ENCODE measurements at regions not wholly inside any gene's neighbourhood (a gene's known extent, or its start where the extent isn't known, plus 50 kb on each side); places are given as distances from the start of the nearest gene placed in this dataset.
A peak's percentile ranks its signal among the peaks of the same experiment; 100 is the strongest.

- no peak overlapping the region for H3K4me3 ChIP-seq
- H3K4me1 ChIP-seq (replicated peaks) = no peaks in the 10 kb centered on the region
- DNase-seq (ENCODE audit: low spot score) = peak; percentile 65
- H3K27ac ChIP-seq = no peak overlapping the region
- 29% methylated on average over 23 of the region's 23 CpGs for WGBS
- H3K36me3 ChIP-seq = no peaks in the 10 kb centered on the region
- no peaks in the 10 kb centered on the region for H3K27me3 ChIP-seq (replicated peaks; ENCODE audit: insufficient read depth)
- intact Hi-C loops (cut with DNase I) = loop anchor here (1.0 kb wide), 2 partner anchors 145 to 174 kb away; no protein-coding TSS in a partner anchor
- H3K9me3 ChIP-seq = no peaks in the 10 kb centered on the region
- TF ChIP-seq CTCF (IDR thresholded peaks at IDR 0.05) (peak; percentile 93 to 97 (median 97)), POLR2AphosphoS5 (IDR thresholded peaks at IDR 0.05) (peak; percentile 40), POLR2A (IDR thresholded peaks at IDR 0.05) (no peak)
Measured at GRCh38 chr1:201703621-201704438, 125.1 kb upstream of the IPO9 start.

GRCh38 chr1:201704439-201704792, 124.5 kb upstream of the IPO9 start:
- intact Hi-C loops (cut with DNase I) = loop anchor here (1.0 kb wide), 2 partner anchors 145 to 174 kb away; no protein-coding TSS in a partner anchor
- no peak overlapping the region for H3K4me3 ChIP-seq
- H3K27me3 ChIP-seq (replicated peaks; ENCODE audit: insufficient read depth) = no peaks in the 10 kb centered on the region
- no peaks in the 10 kb centered on the region for H3K9me3 ChIP-seq
- TF ChIP-seq POLR2AphosphoS5 (IDR thresholded peaks at IDR 0.05) (no peak), CTCF (IDR thresholded peaks at IDR 0.05) (no peak), POLR2A (IDR thresholded peaks at IDR 0.05) (no peak)
- WGBS = 52% methylated on average over 2 of the region's 2 CpGs
- H3K4me1 ChIP-seq (replicated peaks) = no peaks in the 10 kb centered on the region
- DNase-seq (ENCODE audit: low spot score) = no peak
- H3K27ac ChIP-seq = no peak overlapping the region
- H3K36me3 ChIP-seq = no peaks in the 10 kb centered on the region

- no peak overlapping the region for H3K4me3 ChIP-seq
- intact Hi-C loops (cut with DNase I) = no loop called here
- H3K27ac ChIP-seq = no peak overlapping the region
Measured at GRCh38 chr1:201705389-201705788, 123.6 kb upstream of the IPO9 start.

GRCh38 chr1:201706109-201706508, 122.8 kb upstream of the IPO9 start:
- WGBS = 64% methylated on average over 1 of the region's 1 CpG
- no peak for DNase-seq (ENCODE audit: low spot score)
- Histone ChIP-seq H3K27me3 (replicated peaks; ENCODE audit: insufficient read depth) (no peaks in the 10 kb centered on the region), H3K4me1 (replicated peaks) (no peaks in the 10 kb centered on the region), H3K36me3 (no peaks in the 10 kb centered on the region), H3K27ac (no peak overlapping the region), H3K4me3 (no peak overlapping the region), H3K9me3 (no peaks in the 10 kb centered on the region)
- no peak for TF ChIP-seq POLR2A (IDR thresholded peaks at IDR 0.05)
- no peak for TF ChIP-seq POLR2AphosphoS5 (IDR thresholded peaks at IDR 0.05)
- no peak for TF ChIP-seq CTCF (IDR thresholded peaks at IDR 0.05)
- intact Hi-C loops (cut with DNase I) = no loop called here

More at GRCh38 chr1:201705389-201705788, 123.6 kb upstream of the IPO9 start:
- H3K4me1 ChIP-seq (replicated peaks) = no peaks in the 10 kb centered on the region
- no peaks in the 10 kb centered on the region for H3K9me3 ChIP-seq
- H3K27me3 ChIP-seq (replicated peaks; ENCODE audit: insufficient read depth) = no peaks in the 10 kb centered on the region
- no peaks in the 10 kb centered on the region for H3K36me3 ChIP-seq
- WGBS = 95% methylated on average over 9 of the region's 9 CpGs
- DNase-seq (ENCODE audit: low spot score) = no peak
- TF ChIP-seq POLR2A (IDR thresholded peaks at IDR 0.05) (no peak), POLR2AphosphoS5 (IDR thresholded peaks at IDR 0.05) (no peak), CTCF (IDR thresholded peaks at IDR 0.05) (no peak)

- Histone ChIP-seq H3K4me3 (no peak overlapping the region), H3K27me3 (replicated peaks; ENCODE audit: insufficient read depth) (no peaks in the 10 kb centered on the region), H3K9me3 (no peaks in the 10 kb centered on the region), H3K27ac (no peak overlapping the region), H3K4me1 (replicated peaks) (no peaks in the 10 kb centered on the region), H3K36me3 (no peaks in the 10 kb centered on the region)
- 93% methylated on average over 7 of the region's 7 CpGs for WGBS
- TF ChIP-seq POLR2A (IDR thresholded peaks at IDR 0.05) (no peak), CTCF (IDR thresholded peaks at IDR 0.05) (no peak), POLR2AphosphoS5 (IDR thresholded peaks at IDR 0.05) (no peak)
- DNase-seq (ENCODE audit: low spot score) = no peak
- intact Hi-C loops (cut with DNase I) = no loop called here
Measured at GRCh38 chr1:201707027-201707426, 121.9 kb upstream of the IPO9 start.
